ENCODE measurements at regions not wholly inside any gene's neighbourhood (a gene's known extent, or its start where the extent isn't known, plus 50 kb on each side); places are given as distances from the start of the nearest gene placed in this dataset.

- TF ChIP-seq, protein P1, sequence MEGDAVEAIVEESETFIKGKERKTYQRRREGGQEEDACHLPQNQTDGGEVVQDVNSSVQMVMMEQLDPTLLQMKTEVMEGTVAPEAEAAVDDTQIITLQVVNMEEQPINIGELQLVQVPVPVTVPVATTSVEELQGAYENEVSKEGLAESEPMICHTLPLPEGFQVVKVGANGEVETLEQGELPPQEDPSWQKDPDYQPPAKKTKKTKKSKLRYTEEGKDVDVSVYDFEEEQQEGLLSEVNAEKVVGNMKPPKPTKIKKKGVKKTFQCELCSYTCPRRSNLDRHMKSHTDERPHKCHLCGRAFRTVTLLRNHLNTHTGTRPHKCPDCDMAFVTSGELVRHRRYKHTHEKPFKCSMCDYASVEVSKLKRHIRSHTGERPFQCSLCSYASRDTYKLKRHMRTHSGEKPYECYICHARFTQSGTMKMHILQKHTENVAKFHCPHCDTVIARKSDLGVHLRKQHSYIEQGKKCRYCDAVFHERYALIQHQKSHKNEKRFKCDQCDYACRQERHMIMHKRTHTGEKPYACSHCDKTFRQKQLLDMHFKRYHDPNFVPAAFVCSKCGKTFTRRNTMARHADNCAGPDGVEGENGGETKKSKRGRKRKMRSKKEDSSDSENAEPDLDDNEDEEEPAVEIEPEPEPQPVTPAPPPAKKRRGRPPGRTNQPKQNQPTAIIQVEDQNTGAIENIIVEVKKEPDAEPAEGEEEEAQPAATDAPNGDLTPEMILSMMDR (IDR thresholded peaks at IDR 0.05): no peak
- TF ChIP-seq POLR2A (IDR thresholded peaks at IDR 0.05) (no peak), EP300 (IDR thresholded peaks at IDR 0.05) (no peak)
Observed at GRCh38 chr14:26332966-26333365, 264.9 kb downstream of the NOVA1 start.

Data from ovary (tissue), 3 donors.